SIG-M5 treated with dmso at 0.1 percent for 504 hours (cell line): ENCODE measurements at regions not wholly inside any gene's neighbourhood (a gene's known extent, or its start where the extent isn't known, plus 50 kb on each side); places are given as distances from the start of the nearest gene placed in this dataset.

Experiments used
- DNase-seq: peaks from one replicate; lab custom pipeline; 2025; ENCODE audit not compliant: unreplicated experiment; lab: John Stamatoyannopoulos, UW

GRCh38 chr9:515665-516064, 301.0 kb downstream of the DOCK8 start:
- no peak for DNase-seq

DNA sequence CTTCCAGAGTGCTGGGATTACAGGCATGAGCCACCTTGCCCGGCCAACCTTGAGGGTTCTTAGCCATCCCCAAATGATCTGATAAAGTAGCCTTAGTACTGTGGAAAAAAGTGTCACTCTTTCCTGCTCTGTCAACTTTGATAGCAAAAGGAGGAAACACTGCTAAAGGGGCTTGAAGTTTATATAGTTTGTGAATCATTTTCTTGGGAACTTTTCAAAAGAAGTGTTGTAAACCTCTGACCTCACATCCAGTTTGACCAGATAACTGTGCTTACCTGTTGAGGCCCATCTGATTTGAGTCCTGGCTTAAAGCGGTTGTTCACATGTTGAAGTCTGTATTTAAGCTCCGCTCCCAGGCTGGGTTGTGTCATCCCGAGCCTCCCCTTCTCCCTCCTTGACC, 303.3 kb downstream of the DOCK8 start:
- DNase-seq: no peak

GRCh38 chr9:518540-518939, 303.9 kb downstream of the DOCK8 start:
- no peak for DNase-seq

- no peak for DNase-seq
Measured at GRCh38 chr9:519579-519978, 304.9 kb downstream of the DOCK8 start.

DNA sequence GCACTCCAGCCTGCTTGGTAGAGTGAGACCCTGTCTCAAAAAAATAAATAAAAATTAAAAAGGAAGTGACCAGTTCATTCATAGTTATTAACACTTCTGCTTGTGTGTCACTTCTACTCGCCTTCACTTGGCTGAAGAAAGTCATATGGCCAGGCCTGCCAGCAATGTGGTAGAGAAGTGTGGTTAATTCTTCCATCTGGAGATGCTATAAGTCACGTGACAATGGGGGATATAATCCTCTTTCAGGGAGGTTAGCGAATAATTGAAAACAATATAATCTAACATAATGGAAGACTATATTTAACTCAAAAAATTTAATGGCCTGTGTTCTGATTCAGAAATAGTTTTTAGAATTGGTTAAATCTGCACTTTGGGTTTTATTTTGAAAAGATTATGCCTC, 305.6 kb downstream of the DOCK8 start:
- DNase-seq: no peak

GRCh38 chr9:522190-522589, 307.5 kb downstream of the DOCK8 start:
- no peak for DNase-seq

- DNase-seq: no peak
Measured at GRCh38 chr9:522658-523057, 308.0 kb downstream of the DOCK8 start.

DNA sequence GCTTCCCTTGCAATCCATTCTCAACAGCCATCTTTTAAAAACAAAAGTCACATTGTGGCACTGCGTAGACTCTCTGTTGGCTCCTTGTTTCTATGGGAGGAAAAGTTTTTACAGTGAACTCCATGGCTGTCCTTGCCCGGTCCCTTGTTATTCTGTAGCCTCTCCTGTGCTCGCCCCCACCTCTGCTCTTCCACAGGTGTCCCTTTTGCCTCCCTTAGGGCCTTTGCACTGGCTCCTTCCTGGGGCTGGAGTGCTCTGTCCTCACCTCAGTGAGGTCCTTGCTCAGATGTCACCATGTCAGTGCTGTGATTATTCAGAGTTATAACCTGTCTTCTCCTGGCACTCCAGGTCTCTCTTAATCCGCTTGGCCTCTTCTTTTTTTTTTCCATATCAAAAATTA, 308.8 kb downstream of the DOCK8 start:
- no peak for DNase-seq

GRCh38 chr9:524008-524407, 309.3 kb downstream of the DOCK8 start:
- DNase-seq: no peak

GRCh38 chr9:526904-527591, 312.4 kb downstream of the DOCK8 start:
- DNase-seq: no peak

DNA sequence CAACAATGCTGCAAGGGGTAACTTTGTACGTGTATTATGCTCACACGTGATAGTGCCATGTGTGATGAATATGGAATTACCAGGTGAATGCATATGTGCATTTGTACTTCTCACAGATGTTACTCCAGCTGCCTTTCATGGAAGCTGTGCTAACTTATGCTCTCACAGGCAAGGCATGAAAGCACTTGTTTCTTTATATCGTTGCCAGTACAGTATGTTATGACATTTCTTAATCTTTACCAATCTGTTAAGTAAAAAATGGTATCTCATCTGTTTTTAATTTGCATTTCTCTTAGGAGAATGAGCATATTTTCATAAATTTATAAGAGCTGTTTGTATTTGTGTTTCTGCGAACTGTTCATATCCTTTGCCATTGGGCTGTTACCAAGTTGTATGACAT, 311.8 kb upstream of the DMRT1 start:
- DNase-seq: no peak

- no peak for DNase-seq
Measured at GRCh38 chr9:530681-531080, 310.8 kb upstream of the DMRT1 start.

- DNase-seq: no peak
Measured at GRCh38 chr9:532707-533106, 308.8 kb upstream of the DMRT1 start.

DNA sequence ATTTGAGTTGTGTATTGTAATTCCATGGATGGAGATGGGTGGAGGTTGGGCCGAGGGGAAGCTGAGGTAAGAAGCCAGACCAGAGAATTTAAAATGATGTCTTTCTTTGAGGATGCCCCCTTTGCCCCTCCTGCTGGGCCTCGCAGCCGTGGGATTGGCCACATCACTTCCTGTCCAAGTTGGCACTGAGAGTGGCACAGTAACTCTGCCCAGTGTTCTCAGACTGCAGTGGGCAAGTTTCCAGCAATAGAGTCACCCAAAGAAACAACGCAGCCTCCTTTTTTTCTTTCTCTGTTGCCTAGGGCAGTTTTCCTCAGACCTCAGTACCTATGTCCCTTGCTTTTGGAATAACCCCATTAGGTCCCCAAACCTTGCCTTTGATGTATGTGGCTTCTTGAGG, 306.6 kb upstream of the DMRT1 start:
- no peak for DNase-seq

- DNase-seq: no peak
Measured at GRCh38 chr9:535356-535755, 306.1 kb upstream of the DMRT1 start.

DNA sequence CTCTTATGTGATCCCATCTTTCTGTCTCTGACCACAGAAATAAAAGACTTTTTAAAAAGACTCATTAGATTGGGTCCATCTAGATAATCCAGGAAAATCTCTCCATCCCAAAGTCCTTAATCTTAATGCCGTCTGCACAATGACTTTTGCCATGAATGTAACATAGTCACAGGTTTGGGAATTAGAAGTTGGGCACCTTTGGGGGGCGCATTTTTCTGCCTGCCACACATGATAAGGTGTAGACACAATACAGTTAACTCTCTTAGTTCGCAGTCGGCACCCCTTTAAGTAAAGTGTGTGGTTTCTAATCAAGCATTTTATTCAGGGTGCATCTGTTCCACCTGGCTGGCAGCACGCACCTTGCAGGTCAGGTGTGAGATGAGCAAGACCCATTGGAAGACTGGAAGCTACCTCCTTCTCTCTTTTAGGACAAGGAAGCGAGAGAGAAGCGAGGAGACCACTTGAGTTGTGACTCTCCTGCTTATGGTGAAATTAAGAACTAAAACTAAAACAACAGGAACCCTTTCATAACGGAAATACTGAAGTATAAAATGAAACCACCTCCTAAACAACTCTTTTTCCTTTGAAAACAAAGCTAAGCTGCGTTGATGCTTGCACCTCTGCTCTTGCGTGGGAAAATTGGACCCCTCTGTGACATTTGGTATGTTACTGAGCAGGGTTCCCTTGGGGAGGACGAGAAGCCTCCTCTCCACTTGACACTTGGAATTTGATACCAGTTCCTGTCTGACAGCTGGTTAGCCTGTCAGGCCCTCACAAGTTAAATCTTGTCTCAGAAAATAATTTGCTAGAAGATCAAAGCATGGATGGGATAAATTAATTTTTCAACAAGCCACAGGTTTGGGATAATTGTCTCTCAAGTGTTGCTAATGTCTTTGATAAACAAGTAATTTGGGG, 304.6 kb upstream of the DMRT1 start:
- no peak for DNase-seq

- no peak for DNase-seq
Measured at GRCh38 chr9:543478-543877, 298.0 kb upstream of the DMRT1 start.

GRCh38 chr9:545480-545879, 296.0 kb upstream of the DMRT1 start:
- no peak for DNase-seq

DNA sequence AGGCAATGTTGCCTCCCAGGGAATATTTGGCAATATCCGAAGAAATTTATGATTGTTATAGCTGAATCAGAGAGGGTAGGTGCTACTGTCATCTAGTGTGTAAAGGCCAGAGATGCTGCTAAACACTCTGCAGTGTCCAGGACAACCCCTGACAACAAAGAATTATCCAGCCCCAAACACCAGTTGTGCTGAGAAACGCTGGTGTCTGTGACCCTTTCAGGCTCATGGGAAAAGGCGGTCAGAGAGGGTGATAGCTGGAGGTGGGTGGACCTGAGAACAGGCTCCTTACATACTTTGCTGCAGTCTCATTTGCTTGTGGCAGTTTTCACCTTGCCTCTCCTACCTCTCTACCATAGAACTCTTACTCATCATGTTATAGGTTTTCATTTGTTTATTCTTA, 295.3 kb upstream of the DMRT1 start:
- no peak for DNase-seq

DNA sequence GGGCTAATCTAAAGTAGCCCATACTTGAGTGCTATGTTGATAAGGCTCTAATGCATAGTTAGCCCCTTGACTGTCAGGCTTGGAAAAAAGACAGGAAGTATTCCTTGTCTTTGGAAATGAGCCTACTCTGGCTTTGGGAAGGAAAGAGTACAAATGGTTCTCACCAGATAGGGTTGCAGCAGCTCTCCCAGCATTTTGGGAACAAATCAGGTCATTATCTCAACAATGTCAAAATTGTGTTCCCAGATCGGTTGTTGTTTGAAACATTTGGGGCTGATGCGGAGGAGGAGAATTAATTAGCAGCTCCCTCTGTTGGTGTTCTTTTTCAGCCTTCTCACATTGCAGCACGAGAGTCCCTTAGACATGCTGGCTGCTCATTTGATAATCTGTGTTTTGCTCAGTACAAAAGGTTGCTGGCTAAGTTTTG, 294.7 kb upstream of the DMRT1 start:
- DNase-seq: no peak

- DNase-seq: no peak
Measured at GRCh38 chr9:547314-547713, 294.2 kb upstream of the DMRT1 start.

DNA sequence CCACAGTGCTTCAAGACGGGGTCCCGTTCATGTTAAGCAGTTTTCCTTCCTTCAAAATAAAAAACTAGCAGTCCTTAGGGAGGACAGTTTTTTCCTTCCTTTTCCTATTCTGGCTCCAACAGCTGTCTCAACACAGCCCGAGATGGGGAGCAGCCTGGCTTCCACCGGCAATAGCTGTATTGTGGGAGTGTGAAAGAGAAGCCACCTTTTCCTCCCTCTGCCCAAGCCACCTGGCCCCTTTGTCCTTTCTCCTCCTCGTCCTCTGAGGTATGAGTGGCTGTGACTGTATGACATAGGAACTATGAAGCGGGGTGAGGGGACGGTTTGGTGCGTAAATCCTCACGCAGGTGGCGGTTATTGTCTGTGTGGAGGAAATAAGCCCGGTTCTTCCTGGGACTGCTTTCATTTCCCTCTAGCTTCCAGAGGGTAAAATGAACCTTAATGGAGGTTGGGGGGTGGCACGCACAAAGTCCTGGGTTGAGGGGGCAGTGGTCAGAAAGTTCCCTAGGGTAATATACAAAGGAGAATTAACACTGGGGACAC, 292.0 kb upstream of the DMRT1 start:
- no peak for DNase-seq
